HCT116 (cell line): ENCODE measurements at regions not wholly inside any gene's neighbourhood (a gene's known extent, or its start where the extent isn't known, plus 50 kb on each side); places are given as distances from the start of the nearest gene placed in this dataset.
"Not testable (repeated sequence)": the region's sequence is repeated elsewhere in the genome, so short reads cannot be mapped to it uniquely, and the experiment has no call there.

Experiments used
- ATAC-seq: fragments of 200-7000 bp; cut with Tn5 transposase; 2 replicates; pipeline ENCODE4 v1.9.1; 2020; ENCODE audit warnings: mild to moderate bottlenecking, moderate library complexity
- BruUV-seq: library from RNA; stranded (reverse); fragments of 400-500 nt; replicated peaks from 2 replicates; lab custom pipeline; 2021; lab: Mats Ljungman, UMichigan
- CTCF ChIA-PET: fragments of 300-600 bp; sonication (Branson Sonifier 250); formaldehyde crosslinking; loops from one replicate; lab custom pipeline; 2021; ENCODE audit warnings: antibody characterized with exemption; lab: Charles Lee
- POLR2A ChIA-PET: fragments of 300-600, 350-600 bp; sonication (Branson Sonifier 250); formaldehyde crosslinking; loops from one replicate; lab custom pipeline; 2021; ENCODE audit warnings: antibody characterized with exemption; lab: Charles Lee
- RAD21 ChIA-PET, 2 experiments: fragments of 300-600 bp; sonication (Branson Sonifier 250); formaldehyde crosslinking; loops; one replicate each; lab custom pipeline; 2023; ENCODE audit warnings: low total read pairs in 2 of 2; ENCODE audit not compliant: uncharacterized antibody in 2 of 2, unreplicated experiment in 2 of 2, low non-redundant PET in 1 of 2; lab: Charles Lee
- DNase-seq: peaks from one replicate; pipeline ENCODE4 v3.0.0-alpha.2; 2010; ENCODE audit warnings: low read depth, low spot score
- H2AFZ ChIP-seq: fragments of 200-600 bp; shearing (Covaris generic), sonication (generic); 2 replicates; pipeline ENCODE4 v1.6.1; 2017; ENCODE audit warnings: low read depth, mixed run types, mixed read lengths, antibody characterized with exemption, low read length; ENCODE audit not compliant: poor library complexity, severe bottlenecking
- H3K27ac ChIP-seq: 2 replicates; pipeline ENCODE4 v1.5.1; 2012; ENCODE audit warnings: low read depth, low read length
- H3K27me3 ChIP-seq: fragments of 200-600 bp; sonication (generic); 2 replicates; pipeline ENCODE4 v1.6.1; 2016; ENCODE audit warnings: mixed run types, low read length, mixed read lengths; ENCODE audit not compliant: insufficient read depth
- H3K36me3 ChIP-seq, 2 experiments: fragments of 200-500 bp in 1 of 2; fragments of 200-600 bp in 1 of 2; sonication (Bioruptor generic) in 1 of 2; sonication (generic) in 1 of 2; 2 replicates each; pipeline versions ENCODE4 v1.5.1 to v1.6.1; 2014 to 2016; ENCODE audit warnings: low read length in 2 of 2, inconsistent platforms in 1 of 2, mixed read lengths in 1 of 2, mixed run types in 1 of 2; ENCODE audit not compliant: insufficient read depth in 2 of 2, control insufficient read depth in 1 of 2
- H3K4me1 ChIP-seq, 2 experiments: fragments of 200-600 bp in 1 of 2; sonication (generic) in 1 of 2; 2 replicates each; pipeline versions ENCODE4 v1.5.1 to v1.6.1; 2012 to 2017; ENCODE audit warnings: low read length in 2 of 2, inconsistent platforms in 1 of 2, mild to moderate bottlenecking in 1 of 2, mixed read lengths in 1 of 2, mixed run types in 1 of 2, moderate library complexity in 1 of 2; ENCODE audit not compliant: insufficient read depth in 2 of 2, control insufficient read depth in 1 of 2
- H3K4me2 ChIP-seq: fragments of 200-600 bp; sonication (generic); 2 replicates; pipeline ENCODE4 v1.6.1; 2017; ENCODE audit warnings: mixed run types, low read length, mixed read lengths
- H3K4me3 ChIP-seq, 2 experiments: fragments of 200-600 bp in 1 of 2; sonication (generic) in 1 of 2; replicated peaks in 1 of 2; 2 replicates each; pipeline ENCODE4 v1.5.1; 2011 to 2016; ENCODE audit warnings: low read length in 2 of 2, control low read depth in 1 of 2, low read depth in 1 of 2, mild to moderate bottlenecking in 1 of 2, mixed read lengths in 1 of 2, mixed run types in 1 of 2
- H3K79me2 ChIP-seq: fragments of 200-600 bp; sonication (generic); 2 replicates; pipeline ENCODE4 v1.6.1; 2017; ENCODE audit warnings: mild to moderate bottlenecking, mixed run types, low read length, moderate library complexity, mixed read lengths; ENCODE audit not compliant: insufficient read depth
- H3K9ac ChIP-seq: fragments of 200-600 bp; sonication (generic); 2 replicates; pipeline ENCODE4 v1.6.1; 2016; ENCODE audit warnings: low read length, mixed read lengths
- H3K9me2 ChIP-seq: fragments of 200-600 bp; sonication (generic), shearing (Covaris generic); 2 replicates; pipeline ENCODE4 v1.6.1; 2017; ENCODE audit warnings: mixed run types, mild to moderate bottlenecking, moderate library complexity; ENCODE audit not compliant: insufficient read depth
- H3K9me3 ChIP-seq, 2 experiments: fragments of 200-500 bp in 1 of 2; fragments of 200-600 bp in 1 of 2; sonication (Bioruptor generic) in 1 of 2; sonication (generic) in 1 of 2; 2 replicates each; pipeline ENCODE4 v1.6.1; 2014 to 2017; ENCODE audit warnings: low read length in 2 of 2, mixed read lengths in 2 of 2, inconsistent platforms in 1 of 2, low read depth in 1 of 2, mild to moderate bottlenecking in 1 of 2, mixed run types in 1 of 2, moderate library complexity in 1 of 2; ENCODE audit not compliant: control insufficient read depth in 1 of 2, insufficient read depth in 1 of 2
- H4K20me1 ChIP-seq: fragments of 200-600 bp; sonication (generic), shearing (Covaris generic); 2 replicates; pipeline ENCODE4 v1.6.1; 2017; ENCODE audit warnings: mixed run types, mild to moderate bottlenecking, moderate library complexity; ENCODE audit not compliant: insufficient read depth
- EGR1 ChIP-seq: IDR thresholded peaks from 2 replicates; pipeline ENCODE4 v1.6.1; 2012; ENCODE audit warnings: low read depth
- ELF1 ChIP-seq: IDR thresholded peaks from 2 replicates; pipeline ENCODE4 v1.6.1; 2012; ENCODE audit warnings: low read depth, borderline replicate concordance
- EZH2 ChIP-seq: fragments of 200-600 bp; sonication (generic); IDR thresholded peaks from 2 replicates; pipeline ENCODE4 v1.6.1; 2017; ENCODE audit warnings: antibody characterized with exemption, mixed run types
- EZH2phosphoT487 ChIP-seq: fragments of 200-600 bp; IDR thresholded peaks from 2 replicates; pipeline ENCODE4 v1.6.1; 2018; ENCODE audit warnings: antibody characterized with exemption, borderline replicate concordance
- FOSL1 ChIP-seq: IDR thresholded peaks from 2 replicates; pipeline ENCODE4 v1.6.1; 2012; ENCODE audit warnings: low read depth
- JUND ChIP-seq: IDR thresholded peaks from 2 replicates; pipeline ENCODE4 v1.6.1; 2012
- POLR2AphosphoS5 ChIP-seq: IDR thresholded peaks from 2 replicates; pipeline ENCODE4 v1.6.1; 2011; ENCODE audit warnings: mild to moderate bottlenecking, low read depth, low read length, moderate library complexity
- SIN3A ChIP-seq: IDR thresholded peaks from 2 replicates; pipeline ENCODE4 v1.6.1; 2012; ENCODE audit warnings: low read depth
- SP1 ChIP-seq: IDR thresholded peaks from 2 replicates; pipeline ENCODE4 v1.6.1; 2012; ENCODE audit warnings: low read depth
- TCF7L2 ChIP-seq: IDR thresholded peaks from 2 replicates; pipeline ENCODE4 v1.7.0; 2011; ENCODE audit warnings: borderline replicate concordance, inconsistent platforms; ENCODE audit not compliant: insufficient read depth, insufficient read length; ENCODE audit errors: extremely low read depth
- YY1 ChIP-seq: IDR thresholded peaks from 2 replicates; pipeline ENCODE4 v1.6.1; 2011; ENCODE audit warnings: low read length, low read depth, moderate library complexity, mild to moderate bottlenecking; ENCODE audit not compliant: insufficient replicate concordance; ENCODE audit errors: extremely low read depth
- ZFX ChIP-seq: fragments of 450-650 bp; IDR thresholded peaks from 2 replicates; pipeline ENCODE4 v1.6.1; 2017
- ZNF274 ChIP-seq: fragments of 200-500 bp; sonication (Bioruptor generic); IDR thresholded peaks from 2 replicates; pipeline ENCODE4 v1.6.1; 2014; ENCODE audit warnings: mild to moderate bottlenecking, low read depth, low read length, inconsistent platforms
- intact Hi-C: fragments of 100-400 bp; cut with micrococcal nuclease; formaldehyde crosslinking; loops from 2 replicates; pipeline ENCODE4 v1.10.0; 2022
- TF ChIP-seq, protein P1 (sequence below): IDR thresholded peaks from 2 replicates; pipeline ENCODE4 v1.6.1; 2012
- TF ChIP-seq, protein P2 (sequence below), 3 experiments: fragments of 200-600 bp in 1 of 3; sonication (generic) in 1 of 3; IDR thresholded peaks in 2 of 3; conservative IDR thresholded peaks in 1 of 3; 2 replicates each; pipeline ENCODE4 v1.5.1; 2012 to 2017; ENCODE audit warnings: low read depth in 2 of 3, low read length in 2 of 3, antibody characterized with exemption in 1 of 3, borderline replicate concordance in 1 of 3, control low read depth in 1 of 3, mild to moderate bottlenecking in 1 of 3, mixed read lengths in 1 of 3, mixed run types in 1 of 3, moderate library complexity in 1 of 3; ENCODE audit not compliant: insufficient read depth in 1 of 3
- TF ChIP-seq, protein P3 (sequence below): IDR thresholded peaks from 2 replicates; pipeline ENCODE4 v1.6.1; 2012
- TF ChIP-seq, protein P4 (sequence below): IDR thresholded peaks from 2 replicates; pipeline ENCODE4 v1.6.1; 2012; ENCODE audit warnings: low read depth

DNA sequence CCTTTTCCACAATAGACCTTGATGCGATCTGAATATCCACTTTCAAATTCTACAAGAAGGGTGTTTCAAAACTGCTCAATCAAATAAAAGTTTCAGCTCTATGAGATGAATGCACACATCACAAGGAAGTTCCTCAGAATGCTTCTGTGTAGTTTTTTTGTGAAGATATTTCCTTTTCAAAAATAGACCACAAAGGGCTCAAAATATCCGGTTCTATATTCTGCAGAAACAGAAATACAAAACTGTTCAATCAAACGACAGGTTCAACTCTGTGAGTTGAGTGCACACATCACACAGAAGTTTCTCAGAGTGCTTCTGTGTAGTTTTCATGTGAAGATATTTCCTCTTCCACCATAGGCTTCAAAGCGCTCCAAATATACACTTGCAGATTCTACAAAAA, 293.9 kb upstream of the DEFB115 start:
- TF ChIP-seq ZNF274 (no peak), SIN3A (no peak), EZH2 (no peak), YY1 (no peak), POLR2AphosphoS5 (no peak), JUND (no peak), ZFX (no peak), ELF1 (no peak), TCF7L2 (no peak), EGR1 (no peak), FOSL1 (no peak), SP1 (no peak), EZH2phosphoT487 (no peak)
- TF ChIP-seq, protein P1, sequence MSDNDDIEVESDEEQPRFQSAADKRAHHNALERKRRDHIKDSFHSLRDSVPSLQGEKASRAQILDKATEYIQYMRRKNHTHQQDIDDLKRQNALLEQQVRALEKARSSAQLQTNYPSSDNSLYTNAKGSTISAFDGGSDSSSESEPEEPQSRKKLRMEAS, result no peak
- TF ChIP-seq, protein P2, sequence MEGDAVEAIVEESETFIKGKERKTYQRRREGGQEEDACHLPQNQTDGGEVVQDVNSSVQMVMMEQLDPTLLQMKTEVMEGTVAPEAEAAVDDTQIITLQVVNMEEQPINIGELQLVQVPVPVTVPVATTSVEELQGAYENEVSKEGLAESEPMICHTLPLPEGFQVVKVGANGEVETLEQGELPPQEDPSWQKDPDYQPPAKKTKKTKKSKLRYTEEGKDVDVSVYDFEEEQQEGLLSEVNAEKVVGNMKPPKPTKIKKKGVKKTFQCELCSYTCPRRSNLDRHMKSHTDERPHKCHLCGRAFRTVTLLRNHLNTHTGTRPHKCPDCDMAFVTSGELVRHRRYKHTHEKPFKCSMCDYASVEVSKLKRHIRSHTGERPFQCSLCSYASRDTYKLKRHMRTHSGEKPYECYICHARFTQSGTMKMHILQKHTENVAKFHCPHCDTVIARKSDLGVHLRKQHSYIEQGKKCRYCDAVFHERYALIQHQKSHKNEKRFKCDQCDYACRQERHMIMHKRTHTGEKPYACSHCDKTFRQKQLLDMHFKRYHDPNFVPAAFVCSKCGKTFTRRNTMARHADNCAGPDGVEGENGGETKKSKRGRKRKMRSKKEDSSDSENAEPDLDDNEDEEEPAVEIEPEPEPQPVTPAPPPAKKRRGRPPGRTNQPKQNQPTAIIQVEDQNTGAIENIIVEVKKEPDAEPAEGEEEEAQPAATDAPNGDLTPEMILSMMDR (IDR thresholded peaks at IDR 0.05 in 2 of 3, conservative IDR thresholded peaks at IDR 0.05 in 1 of 3; ENCODE audit: borderline replicate concordance in 1 of 3, insufficient read depth in 1 of 3, low read depth in 2 of 3, low read length in 2 of 3), result no peak
- TF ChIP-seq, protein P3, sequence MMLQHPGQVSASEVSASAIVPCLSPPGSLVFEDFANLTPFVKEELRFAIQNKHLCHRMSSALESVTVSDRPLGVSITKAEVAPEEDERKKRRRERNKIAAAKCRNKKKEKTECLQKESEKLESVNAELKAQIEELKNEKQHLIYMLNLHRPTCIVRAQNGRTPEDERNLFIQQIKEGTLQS, result no peak
- TF ChIP-seq, protein P4, sequence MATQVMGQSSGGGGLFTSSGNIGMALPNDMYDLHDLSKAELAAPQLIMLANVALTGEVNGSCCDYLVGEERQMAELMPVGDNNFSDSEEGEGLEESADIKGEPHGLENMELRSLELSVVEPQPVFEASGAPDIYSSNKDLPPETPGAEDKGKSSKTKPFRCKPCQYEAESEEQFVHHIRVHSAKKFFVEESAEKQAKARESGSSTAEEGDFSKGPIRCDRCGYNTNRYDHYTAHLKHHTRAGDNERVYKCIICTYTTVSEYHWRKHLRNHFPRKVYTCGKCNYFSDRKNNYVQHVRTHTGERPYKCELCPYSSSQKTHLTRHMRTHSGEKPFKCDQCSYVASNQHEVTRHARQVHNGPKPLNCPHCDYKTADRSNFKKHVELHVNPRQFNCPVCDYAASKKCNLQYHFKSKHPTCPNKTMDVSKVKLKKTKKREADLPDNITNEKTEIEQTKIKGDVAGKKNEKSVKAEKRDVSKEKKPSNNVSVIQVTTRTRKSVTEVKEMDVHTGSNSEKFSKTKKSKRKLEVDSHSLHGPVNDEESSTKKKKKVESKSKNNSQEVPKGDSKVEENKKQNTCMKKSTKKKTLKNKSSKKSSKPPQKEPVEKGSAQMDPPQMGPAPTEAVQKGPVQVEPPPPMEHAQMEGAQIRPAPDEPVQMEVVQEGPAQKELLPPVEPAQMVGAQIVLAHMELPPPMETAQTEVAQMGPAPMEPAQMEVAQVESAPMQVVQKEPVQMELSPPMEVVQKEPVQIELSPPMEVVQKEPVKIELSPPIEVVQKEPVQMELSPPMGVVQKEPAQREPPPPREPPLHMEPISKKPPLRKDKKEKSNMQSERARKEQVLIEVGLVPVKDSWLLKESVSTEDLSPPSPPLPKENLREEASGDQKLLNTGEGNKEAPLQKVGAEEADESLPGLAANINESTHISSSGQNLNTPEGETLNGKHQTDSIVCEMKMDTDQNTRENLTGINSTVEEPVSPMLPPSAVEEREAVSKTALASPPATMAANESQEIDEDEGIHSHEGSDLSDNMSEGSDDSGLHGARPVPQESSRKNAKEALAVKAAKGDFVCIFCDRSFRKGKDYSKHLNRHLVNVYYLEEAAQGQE, result no peak
- CTCF ChIA-PET, result no interaction called here
- RAD21 ChIA-PET, result no interaction called here
- Histone ChIP-seq H3K9me2 (no peaks in the 10 kb centered on the region), H3K27me3 (no peaks in the 10 kb centered on the region), H3K9ac (no peak overlapping the region), H3K4me2 (no peak overlapping the region), H3K9me3 (no peaks in the 10 kb centered on the region), H3K36me3 (no peaks in the 10 kb centered on the region), H3K4me1 (no peaks in the 10 kb centered on the region), H3K4me3 (no peak overlapping the region), H2AFZ (no peak overlapping the region), H3K79me2 (no peaks in the 10 kb centered on the region), H3K27ac (no peak overlapping the region), H4K20me1 (no peaks in the 10 kb centered on the region)
- intact Hi-C loops, result no loop called here
- ATAC-seq (no peak), DNase-seq (no peak)
- POLR2A ChIA-PET, result no interaction called here
- no TSS peak for BruUV-seq

DNA sequence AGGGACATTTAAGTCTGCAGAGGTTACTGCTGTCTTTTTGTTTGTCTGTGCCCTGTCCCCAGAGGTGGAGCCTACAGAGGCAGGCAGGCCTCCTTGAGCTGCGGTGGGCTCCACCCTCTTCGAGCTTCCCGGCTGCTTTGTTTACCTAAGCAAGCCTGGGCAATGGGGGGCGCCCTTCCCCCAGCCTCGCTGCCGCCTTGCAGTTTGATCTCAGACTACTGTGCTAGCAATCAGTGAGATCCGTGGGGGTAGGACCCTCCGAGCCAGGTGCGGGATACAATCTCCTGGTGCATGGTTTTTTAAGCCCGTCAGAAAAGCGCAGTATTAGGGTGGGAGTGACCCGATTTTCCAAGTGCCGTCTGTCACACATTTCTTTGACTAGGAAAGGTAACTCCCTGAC, 281.6 kb upstream of the DEFB115 start:
- H3K9ac ChIP-seq, H3K9me2 ChIP-seq, ATAC-seq, H3K27me3 ChIP-seq, H3K4me2 ChIP-seq, H3K4me3 ChIP-seq, H3K4me1 ChIP-seq, H3K36me3 ChIP-seq, intact Hi-C loops, POLR2A ChIA-PET, H4K20me1 ChIP-seq, CTCF ChIA-PET, H3K79me2 ChIP-seq, H3K9me3 ChIP-seq, H3K27ac ChIP-seq, RAD21 ChIA-PET, BruUV-seq, H2AFZ ChIP-seq, DNase-seq: not testable (repeated sequence)
